ENCODE measurements at regions not wholly inside any gene's neighbourhood (a gene's known extent, or its start where the extent isn't known, plus 50 kb on each side); places are given as distances from the start of the nearest gene placed in this dataset.

- no peaks in the 10 kb centered on the region for H3K36me3 ChIP-seq (ENCODE audit: insufficient read depth)
- H4K20me1 ChIP-seq (replicated peaks; ENCODE audit: insufficient read depth): no peaks in the 10 kb centered on the region
- no peak overlapping the region for H2AFZ ChIP-seq
- Mint-ChIP-seq H3K4me3 (no peak overlapping the region), H3K27me3 (ENCODE audit: insufficient read depth, low read depth, poor library complexity) (peaks cover 1% of the 10 kb centered on the region), H3K36me3 (ENCODE audit: low read depth) (no peaks in the 10 kb centered on the region), H3K27ac (no peak overlapping the region), H3K4me1 (no peaks in the 10 kb centered on the region; the same call in 2 of the 3 replicates), H3K9me3 (no peaks in the 10 kb centered on the region; the same call in 2 of the 3 replicates)
- H3K27ac ChIP-seq (ENCODE audit: low read depth): no peak overlapping the region
- H3F3A ChIP-seq (replicated peaks; ENCODE audit: low read depth): no peaks in the 10 kb centered on the region
- DNase-seq (ENCODE audit: low spot score): no peak
- no peak for ATAC-seq
- peaks cover 5% of the 10 kb centered on the region; the same call in 1 of the 2 replicates for H3K9me2 ChIP-seq (ENCODE audit: insufficient read depth)
- TF ChIP-seq ETS1 (IDR thresholded peaks at IDR 0.05) (no peak), CREB1 (CRISPR knock-in tag; IDR thresholded peaks at IDR 0.05; ENCODE audit: low read depth) (no peak), CTCF (conservative IDR thresholded peaks at IDR 0.05; ENCODE audit: low read depth in 2 of 2) (no peak), ZNF114 (CRISPR knock-in tag; IDR thresholded peaks at IDR 0.05) (no peak), EZH2 (IDR thresholded peaks at IDR 0.05; ENCODE audit: low read depth, unreplicated experiment) (no peak), NANOG (IDR thresholded peaks at IDR 0.05; ENCODE audit: borderline replicate concordance) (no peak)
- no peak overlapping the region for H3K4me3 ChIP-seq
- H3K4me1 ChIP-seq (ENCODE audit: insufficient read depth): no peaks in the 10 kb centered on the region
- H3K79me2 ChIP-seq (replicated peaks; ENCODE audit: insufficient read depth): no peaks in the 10 kb centered on the region
- H3K27me3 ChIP-seq (ENCODE audit: insufficient read depth): no peaks in the 10 kb centered on the region
- no peak overlapping the region for H3K4me2 ChIP-seq
These were observed 79.1 kb downstream of the ZNF365 start for GRCh38 chr10:62453274-62453673.

- H3K27me3 ChIP-seq (ENCODE audit: insufficient read depth): no peaks in the 10 kb centered on the region
- no peaks in the 10 kb centered on the region for H4K20me1 ChIP-seq (replicated peaks; ENCODE audit: insufficient read depth)
- no peaks in the 10 kb centered on the region for H3K36me3 ChIP-seq (ENCODE audit: insufficient read depth)
- H3K27ac ChIP-seq (ENCODE audit: low read depth): no peak overlapping the region
- H3K4me3 ChIP-seq: no peak overlapping the region
- no peaks in the 10 kb centered on the region for H3F3A ChIP-seq (replicated peaks; ENCODE audit: low read depth)
- Mint-ChIP-seq H3K27me3 (ENCODE audit: insufficient read depth, low read depth, poor library complexity) (peaks cover 1% of the 10 kb centered on the region), H3K4me3 (no peak overlapping the region), H3K36me3 (ENCODE audit: low read depth) (no peaks in the 10 kb centered on the region), H3K27ac (no peak overlapping the region), H3K4me1 (no peaks in the 10 kb centered on the region; the same call in 2 of the 3 replicates), H3K9me3 (no peaks in the 10 kb centered on the region; the same call in 2 of the 3 replicates)
- H2AFZ ChIP-seq: 0 out of 2 replicates have a peak overlapping the region, but pooled peaks have one; percentile 52
- H3K9me2 ChIP-seq (ENCODE audit: insufficient read depth): peaks cover 5% of the 10 kb centered on the region; the same call in 1 of the 2 replicates
- ATAC-seq (no peak), DNase-seq (ENCODE audit: low spot score) (no peak)
- H3K4me2 ChIP-seq: no peak overlapping the region
- no peaks in the 10 kb centered on the region for H3K4me1 ChIP-seq (ENCODE audit: insufficient read depth)
- no peaks in the 10 kb centered on the region for H3K79me2 ChIP-seq (replicated peaks; ENCODE audit: insufficient read depth)
- TF ChIP-seq REST (IDR thresholded peaks at IDR 0.05; ENCODE audit: unreplicated experiment) (no peak), ETS1 (IDR thresholded peaks at IDR 0.05) (no peak), CREB1 (CRISPR knock-in tag; IDR thresholded peaks at IDR 0.05; ENCODE audit: low read depth) (no peak)
These were observed 80.7 kb downstream of the ZNF365 start for GRCh38 chr10:62454687-62455397.
